Renal pelvis (tissue), 1 donor: ENCODE measurements at regions not wholly inside any gene's neighbourhood (a gene's known extent, or its start where the extent isn't known, plus 50 kb on each side); places are given as distances from the start of the nearest gene placed in this dataset.

Experiments
- DNase-seq: peaks from one replicate; pipeline ENCODE4 v3.0.0-alpha.2; 2013

DNA sequence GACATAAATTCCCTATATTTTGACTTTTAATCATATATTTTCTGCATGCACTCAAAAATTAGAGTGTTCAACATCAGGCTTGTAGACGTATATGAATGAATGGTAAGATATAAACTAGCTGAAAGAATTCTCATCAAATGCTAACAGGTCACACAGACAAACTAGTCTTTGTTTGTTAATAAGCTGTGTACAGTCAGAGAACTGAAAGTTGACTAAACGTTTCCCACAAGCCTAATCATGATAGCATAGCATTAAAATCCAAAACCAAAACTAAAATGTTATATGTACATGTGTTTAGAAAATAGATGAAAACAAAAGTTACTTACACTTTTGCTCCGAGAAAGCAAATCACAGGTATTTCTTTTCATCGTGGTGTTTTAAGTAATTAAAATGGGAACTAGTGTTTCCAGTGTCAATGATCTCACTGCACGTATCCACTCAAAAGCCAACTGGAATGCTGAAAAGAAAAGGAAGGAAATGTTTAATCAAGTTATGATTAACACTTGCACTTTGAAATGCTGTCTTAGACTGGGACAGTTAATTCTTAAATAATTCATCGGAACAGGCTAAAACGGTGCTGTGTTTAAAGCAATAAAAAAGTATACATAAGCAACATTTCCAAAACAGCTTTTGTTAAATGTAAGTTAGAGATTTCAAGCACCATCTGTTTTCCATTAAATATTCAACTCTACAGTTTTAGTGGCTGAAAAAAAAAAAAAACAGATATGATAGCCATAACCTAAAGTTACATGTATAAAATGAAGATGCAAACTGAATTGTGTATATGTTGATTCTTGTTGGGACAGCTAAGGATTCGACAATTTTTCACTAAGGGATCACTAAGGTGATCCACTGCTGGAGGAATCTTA is 291.9 kb upstream of the PDE4D start:
- no peak for DNase-seq

DNA sequence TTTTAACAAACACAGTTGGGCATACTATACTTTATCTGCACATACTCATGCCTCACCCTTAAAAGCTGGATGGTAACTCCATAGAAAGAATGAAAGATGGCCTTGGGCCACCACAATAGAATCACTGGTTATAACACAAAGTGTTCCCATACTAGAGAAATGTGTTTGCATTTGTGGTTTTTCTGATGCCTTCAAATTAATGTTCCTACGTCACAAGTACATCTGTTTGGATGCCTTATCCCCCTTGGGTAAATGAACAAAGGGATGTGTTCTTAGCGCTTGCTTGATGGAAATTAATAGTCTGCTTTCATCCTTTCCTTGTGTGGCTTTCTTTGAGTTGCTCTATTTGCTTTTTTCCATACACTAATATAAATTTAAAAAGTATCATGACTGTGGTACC is 291.1 kb upstream of the PDE4D start:
- no peak for DNase-seq

DNA sequence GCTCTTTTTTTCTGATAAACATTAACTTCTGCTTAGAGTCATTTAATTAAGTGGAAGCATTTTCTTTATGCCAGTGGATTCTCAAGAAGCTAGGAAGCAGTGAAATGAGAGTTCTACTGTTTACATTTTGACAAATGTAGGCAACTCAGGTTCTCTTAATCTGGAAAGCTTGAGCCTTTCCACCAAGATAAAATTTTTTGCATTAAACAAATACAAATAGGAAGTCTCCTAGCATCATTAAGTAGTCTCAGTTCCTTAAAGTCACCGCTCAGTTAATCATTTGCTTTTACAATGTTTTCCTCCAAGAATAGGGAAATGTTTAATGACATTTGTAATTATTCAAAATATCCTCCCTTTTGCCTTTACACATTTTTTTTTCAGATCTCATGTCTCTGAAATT is 290.4 kb upstream of the PDE4D start:
- DNase-seq: no peak

DNA sequence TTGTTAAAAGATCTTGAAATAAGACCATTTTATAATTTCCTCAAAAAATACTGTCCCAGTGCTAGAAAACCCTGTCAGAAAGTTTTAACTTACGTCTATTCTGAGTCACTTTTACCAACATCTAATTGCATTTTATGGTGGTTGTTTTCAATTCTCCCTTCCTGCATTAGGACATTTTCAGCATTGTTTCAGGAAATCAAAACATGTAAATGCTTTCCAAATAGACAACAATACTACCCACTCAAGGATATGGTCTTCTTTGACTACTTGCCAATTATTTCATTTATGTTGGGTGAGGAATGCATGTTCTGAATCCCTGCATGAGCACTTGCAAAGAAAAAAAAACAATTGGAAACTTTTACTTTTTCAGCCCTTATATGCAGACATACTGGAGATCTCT is 284.6 kb upstream of the PDE4D start:
- no peak for DNase-seq

DNA sequence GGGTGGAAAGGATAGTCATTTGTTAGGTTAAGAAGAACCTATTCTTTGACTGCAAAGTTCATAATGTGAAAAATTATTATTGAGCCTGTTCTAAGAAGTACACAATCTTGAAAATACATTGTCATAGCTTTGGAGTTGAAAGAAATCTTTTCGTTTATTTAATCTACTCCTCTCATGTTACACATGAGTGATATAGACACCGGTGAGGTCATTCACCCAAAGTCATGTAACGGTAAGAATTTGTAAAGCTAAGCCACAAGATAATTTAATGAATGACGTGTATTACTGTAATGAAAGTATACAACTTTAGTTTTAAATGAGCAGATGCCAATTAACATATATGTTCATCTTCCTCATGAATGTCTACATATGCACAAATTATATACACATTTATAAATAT is 284.1 kb upstream of the PDE4D start:
- no peak for DNase-seq

DNA sequence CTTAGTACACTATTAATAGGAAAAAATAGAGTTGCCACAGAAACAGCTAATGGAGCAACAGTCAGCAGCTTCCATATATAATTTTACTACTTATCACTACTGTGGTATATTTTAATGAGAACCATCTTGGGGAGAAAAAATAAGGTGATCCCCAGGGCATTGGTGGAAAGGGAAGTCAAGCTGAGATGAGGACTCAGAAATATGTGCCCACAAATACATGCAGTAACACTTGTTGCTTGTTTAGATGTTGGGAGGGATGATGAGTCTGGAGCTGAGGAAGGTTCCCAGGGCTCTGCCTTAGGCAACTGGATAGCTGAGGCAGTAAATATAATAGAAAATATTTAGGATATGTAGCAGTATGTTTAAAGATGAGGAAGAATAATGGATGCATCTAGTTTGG is 280.1 kb upstream of the PDE4D start:
- DNase-seq: no peak

DNA sequence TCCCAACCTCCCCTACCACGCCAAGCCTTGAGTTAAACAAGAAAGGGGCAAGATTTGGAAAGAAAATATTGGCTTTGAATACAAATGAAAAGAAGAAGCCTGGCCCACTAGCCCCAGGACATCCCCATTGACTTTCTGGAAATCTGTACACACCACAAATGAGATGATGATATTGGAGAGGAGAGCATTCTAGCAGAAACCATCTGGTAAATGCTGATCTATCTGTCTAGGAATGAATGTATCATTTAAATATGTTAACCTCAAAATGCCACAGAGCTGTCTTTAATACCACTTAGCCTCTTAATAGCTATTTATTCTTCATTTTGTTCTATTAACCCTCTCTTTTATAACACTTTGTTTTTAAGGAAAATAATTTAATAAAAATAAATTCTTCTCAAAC is 270.2 kb upstream of the PDE4D start:
- DNase-seq: no peak

DNA sequence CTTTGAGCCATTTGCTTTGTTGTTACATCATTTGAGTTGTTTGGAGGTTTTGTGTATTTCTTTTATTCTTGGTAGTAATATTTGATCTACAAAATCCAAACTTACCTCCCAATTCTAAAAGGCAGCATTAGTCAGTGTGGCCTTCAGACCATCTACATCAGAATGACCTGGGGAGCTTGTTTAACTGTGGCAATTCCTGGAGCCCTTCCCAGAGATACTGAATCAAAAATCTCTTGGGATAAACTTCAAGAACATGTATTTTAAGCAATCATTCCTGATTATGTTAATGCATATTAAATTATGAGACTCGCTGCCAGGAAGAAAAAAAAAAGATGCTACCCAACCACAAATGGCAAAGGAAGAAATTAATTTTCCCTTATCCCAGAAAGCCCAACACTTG is 268.9 kb upstream of the PDE4D start:
- DNase-seq: no peak

DNA sequence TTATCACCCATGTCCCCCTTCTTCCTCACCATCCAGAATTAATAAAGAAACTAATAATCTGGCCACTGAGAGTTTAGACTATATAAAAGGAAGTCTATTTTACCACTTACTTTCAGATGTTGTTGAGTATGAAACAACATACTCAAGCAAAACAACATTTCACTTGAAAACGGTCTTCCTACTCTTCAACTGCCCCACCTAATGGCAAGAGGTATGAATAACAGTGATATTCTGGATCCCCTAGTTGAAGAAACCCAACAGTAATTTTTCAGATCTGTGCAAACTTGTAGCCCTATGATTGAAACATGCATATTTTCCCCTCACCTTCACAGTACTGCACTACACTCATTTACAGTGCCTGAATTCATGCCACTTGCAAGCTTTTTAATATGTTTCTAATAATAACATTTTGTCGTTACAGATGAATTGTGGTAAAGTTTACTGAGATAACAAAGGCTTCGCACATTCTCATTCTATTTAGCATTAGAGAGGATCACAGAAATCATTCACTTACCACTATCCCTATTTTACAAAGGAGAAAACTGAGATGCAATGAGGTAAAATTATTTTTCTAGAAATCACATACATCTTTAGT is 267.9 kb upstream of the PDE4D start:
- DNase-seq: no peak

DNA sequence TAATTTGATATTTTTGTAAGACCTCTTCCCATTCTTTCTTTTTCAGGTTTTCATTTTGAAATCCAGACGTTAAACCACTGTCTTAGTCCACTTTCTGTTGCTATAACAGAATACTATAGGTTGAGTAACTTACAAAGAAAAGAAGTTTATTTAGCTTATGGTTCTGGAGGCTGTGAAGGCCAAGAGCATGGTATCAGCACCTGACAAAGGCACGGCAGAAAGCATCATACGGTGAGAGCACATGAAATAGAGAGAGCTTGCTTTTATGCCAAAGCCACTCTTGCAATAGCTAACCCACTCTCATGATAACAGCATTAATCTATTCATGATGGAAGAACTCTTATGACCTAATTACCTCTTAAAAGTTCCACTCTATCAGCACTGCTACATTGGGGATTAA is 255.6 kb upstream of the PDE4D start:
- no peak for DNase-seq

DNA sequence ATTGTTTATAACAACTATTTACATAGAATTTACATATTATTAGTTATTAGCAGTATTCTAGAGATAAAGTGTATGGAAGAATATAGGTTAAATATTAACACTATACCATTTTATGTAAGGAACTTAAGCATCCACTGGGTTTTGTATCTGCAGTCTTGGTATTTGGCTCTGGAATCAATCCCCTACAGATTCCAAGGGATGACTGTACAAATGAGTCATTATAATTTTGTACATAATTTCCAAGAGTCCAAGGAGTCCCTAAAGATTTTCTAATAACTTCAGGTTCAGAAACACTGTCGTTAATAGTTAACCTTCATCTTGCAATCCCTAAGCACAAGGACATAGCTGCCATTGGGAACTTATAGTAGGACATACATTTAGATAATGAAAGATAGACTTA is 254.8 kb upstream of the PDE4D start:
- DNase-seq: no peak

DNA sequence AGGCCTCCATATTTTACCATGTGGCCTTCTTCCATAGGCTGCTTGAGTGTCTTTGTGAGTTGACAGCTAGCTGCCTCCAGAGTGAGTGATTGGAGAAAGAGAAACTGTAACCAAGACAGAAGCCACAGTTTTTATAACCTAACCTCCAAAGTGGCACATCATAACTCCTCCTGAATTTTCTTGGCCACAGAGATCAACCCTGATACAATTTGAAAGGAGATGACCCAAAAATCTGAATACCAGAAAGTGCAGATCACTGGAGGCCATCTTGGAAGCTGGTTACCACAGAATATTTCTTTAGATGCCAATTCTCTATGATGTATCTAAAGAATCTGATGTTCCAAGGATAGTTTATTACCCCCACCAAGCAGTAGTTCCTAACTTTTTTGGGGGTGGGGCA is 254.3 kb upstream of the PDE4D start:
- no peak for DNase-seq

DNA sequence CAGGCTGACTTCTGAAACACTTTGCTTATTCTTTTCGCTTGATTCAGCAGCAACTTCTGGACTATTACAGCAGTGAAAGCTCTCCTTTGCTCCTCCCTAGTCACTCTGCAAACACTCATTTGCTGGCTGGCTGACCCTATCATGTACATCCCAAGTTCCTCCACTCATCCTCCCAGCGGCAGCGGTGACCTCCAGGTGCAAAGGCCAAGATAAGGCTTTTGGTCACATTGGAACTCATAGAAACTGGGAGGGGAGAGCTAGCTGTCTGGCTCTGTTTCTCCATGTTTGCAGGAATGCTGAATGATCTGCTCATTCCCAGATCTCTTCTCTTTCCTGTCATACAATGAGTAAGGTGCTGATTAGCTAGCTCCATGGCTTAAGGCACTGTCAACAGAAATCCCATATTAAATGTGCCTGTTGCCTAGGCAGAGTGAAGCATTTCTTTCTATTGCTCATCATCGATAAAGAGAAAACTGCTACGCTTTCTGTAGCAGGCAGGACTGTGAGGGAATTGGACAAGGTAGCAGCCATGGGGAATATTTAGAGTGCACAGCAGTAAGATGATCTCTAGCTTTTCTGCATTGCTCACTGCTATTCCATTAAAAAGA is 250.5 kb upstream of the PDE4D start:
- DNase-seq: no peak

DNA sequence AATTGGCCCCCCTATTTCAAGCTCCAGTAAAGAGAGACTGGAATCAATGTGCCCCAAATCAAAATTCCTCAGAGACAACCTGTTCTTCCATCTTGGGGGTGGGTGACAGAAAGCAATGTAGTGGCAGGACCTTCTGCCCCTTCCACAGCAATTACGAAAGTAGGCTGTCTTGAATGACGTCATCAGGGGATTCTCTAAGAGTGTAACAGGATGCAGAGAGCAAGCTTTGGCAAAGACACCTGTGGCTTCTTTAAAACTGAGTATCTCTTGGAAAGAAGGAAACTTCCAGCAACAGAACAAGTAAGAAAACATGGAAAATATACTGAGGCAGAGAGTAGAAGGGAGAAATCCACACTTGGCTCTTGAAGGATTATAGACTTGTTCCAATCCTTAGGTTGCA is 247.6 kb upstream of the PDE4D start:
- DNase-seq: no peak

DNA sequence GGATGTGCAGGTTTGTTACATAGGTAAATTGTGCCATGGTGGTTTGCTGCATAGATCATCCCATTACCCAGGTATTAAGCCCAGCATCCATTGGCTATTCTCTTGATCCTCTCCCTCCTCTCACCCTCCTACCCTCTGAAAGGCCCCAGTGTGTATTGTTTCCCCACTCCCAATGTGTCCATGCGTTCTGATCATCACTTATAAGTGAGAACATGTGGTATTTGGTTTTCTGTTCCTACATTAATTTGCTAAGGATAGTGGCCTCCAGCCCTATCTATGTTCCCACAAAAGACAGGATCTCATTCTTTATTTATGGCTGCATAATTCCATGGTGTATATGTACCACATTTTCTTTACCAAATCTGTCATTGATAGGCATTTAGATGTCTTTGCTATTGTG is 243.3 kb upstream of the PDE4D start:
- no peak for DNase-seq

DNA sequence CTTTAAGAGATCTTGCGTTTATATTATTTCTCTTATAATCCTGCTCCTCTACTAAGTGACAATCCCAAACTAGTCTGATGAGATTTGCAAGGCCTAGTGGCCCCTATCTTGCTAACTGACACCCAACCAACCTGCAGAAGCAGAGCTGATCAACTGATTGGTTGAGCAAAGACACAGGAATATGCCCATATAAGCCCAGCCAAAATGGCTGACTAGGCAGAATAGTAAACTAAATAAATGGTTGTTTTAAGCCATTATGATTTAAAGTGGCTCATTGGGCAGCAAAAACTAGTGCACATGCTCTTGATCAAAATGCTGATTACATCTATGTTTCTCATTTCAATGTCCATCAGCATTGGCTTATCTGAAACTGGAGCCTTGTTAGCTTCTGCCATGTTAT is 238.0 kb upstream of the PDE4D start:
- DNase-seq: no peak

DNA sequence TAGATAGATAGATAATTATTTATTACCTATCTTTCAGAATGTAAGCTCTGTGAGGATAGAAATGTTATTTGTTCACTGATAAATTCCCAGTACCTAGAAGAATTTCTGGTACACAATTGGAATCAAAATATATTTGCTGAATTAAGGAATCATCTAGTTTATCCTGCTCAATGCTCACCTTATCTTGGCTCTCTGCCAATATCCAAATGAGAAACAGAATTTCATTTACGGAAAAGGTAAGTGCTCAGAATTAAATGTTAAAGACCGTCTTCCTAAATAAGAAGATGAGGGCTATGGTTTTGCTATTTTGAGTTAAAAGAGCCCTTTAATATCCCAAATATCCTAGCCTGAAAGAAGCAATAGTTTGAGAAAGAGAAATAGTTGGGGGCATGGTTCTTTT is 232.1 kb upstream of the PDE4D start:
- DNase-seq: no peak

DNA sequence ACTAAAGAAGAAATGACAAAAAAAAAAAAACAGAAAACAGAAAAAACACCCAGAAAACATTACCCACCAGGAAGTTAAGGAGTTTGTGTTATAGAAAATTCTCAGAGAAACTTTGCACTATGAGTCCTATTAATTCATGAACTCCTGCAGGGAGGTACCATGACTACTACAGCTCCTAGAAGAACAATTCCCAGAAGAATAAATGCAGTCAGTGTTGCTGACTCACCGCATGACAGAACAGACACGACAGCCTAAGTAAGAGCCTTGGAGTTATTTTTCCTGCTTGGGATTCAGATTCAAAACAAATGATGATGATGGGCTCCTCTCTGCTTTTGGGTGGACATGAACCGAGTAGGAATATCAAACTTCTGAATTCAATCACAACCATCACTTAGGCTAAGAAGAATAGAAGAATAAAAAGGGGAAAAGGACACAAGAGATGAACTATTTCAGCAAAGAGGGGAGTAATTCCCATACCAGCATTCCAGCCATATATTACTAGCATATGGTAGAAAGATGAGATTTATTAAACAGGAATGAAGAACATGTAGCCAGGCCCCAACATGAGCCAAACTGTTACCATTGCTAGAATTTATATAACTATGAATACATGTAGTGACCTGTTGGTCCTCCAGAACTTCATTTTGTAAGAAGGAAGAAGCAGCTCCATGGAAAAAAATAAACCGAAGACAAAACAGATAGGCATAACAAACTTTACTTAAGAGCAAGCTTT is 209.6 kb upstream of the PDE4D start:
- no peak for DNase-seq

DNA sequence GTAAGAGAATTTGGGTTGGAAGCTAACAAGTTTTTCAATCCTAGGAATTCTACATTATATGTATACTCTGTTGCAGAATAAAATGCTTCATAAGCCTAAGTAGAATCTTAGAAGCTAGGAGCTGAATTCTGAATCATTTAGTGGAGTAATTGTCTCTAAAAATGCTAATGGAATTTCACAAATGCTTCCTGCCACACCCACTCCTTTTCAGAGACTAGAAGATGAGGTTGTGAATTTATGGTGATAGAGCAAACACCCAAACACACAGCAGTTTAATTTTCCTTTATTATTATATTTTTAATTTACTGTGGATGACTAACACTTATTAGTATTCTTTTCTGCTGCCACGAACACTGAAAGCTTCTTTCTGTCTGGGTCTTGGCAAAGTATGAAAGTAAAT is 208.0 kb upstream of the PDE4D start:
- DNase-seq: no peak

DNA sequence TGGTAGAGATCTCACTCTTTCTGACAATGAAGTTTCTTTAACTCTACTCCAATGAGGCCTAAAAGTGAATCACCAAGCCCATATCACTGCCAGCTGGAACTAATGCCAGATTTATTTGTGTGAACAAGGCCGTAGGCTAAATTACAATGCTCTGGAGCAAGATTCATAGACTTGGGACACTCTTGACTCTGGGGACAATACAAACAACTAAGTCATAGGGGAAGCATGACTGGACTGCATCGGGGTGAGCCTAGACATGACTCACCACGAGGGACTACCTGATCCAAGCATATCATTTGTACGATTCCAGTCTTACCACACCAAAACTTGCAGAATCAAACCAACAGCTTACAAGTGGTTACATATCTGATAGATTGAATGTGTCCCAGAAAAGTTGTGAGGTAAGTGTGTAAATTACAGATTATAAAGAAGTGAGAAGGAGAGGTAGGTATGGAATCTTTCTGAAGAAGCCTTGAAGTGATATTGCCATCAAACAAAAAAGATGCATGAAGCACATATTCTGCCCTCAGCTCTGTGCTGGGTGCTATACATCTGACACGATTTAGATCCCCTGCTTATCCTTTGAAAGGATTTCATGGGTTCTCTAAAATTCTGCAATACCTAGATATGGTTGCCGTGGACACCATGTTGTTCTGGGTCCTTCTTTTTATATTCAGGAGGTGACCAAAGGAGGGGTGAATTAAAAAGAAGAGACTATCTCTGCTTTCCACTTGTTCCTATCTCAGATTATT is 199.3 kb upstream of the PDE4D start:
- DNase-seq: no peak

DNA sequence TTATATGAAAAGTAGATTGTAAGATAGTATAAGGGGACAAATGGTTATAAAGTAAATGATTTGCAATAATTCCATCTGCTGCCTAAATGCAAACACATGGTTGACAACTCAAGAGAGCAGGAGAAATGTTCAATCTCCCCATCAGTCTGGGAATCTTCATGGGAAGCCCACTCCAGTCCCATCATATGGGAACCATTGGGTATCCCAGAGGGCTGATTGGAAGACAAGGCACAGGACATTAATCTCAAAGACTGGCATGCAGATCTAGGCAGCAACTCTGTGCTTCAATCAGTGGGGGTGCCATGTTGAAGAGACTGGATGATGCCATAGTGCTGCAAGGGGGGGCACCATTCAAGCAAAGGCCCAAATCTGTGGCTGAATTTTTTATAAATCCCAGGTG is 193.1 kb upstream of the PDE4D start:
- DNase-seq: no peak

DNA sequence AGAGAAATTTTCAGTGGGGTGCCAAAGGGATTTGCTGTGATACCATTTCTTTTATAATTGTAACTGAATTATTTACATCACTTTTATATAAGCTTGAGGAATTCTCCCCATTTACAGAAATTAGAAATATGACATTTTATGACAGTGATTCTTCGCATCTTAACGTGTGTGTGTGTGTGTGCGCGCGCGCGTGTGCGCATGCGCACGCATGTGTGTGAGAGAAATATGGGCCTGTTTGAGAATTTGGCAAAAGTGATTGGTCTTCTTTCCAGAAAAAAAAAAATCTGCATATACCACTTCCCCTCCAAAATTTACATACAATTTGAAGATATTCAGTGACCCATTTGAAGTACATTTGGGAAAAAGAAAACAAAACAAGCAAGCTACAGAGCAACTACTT is 190.7 kb upstream of the PDE4D start:
- no peak for DNase-seq
